ENCODE measurements at regions not wholly inside any gene's neighbourhood (a gene's known extent, or its start where the extent isn't known, plus 50 kb on each side); places are given as distances from the start of the nearest gene placed in this dataset.
"Not testable (repeated sequence)": the region's sequence is repeated elsewhere in the genome, so short reads cannot be mapped to it uniquely, and the experiment has no call there.

DNA sequence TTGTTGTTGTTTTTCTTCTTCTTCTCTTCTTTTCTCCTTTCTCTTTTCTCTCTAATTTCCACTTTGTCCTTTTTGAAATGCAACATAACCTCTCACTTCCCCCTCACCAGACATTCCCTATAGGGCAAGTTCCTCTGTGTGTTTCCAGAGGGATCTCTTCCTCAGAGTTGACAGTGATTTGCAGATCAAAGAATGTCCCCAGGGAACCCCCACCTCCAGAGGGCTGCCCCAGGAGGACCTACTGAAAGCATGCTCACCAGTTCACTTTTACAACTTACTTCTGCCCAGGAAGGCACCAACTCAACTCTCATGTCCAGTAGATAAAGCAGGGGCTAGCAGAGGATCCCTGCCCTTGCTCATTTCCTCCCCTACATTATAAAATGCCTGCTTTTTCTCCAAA is 1648.0 kb downstream of the PCDH9 start:
- DNase-seq (ENCODE audit: low spot score): no peak

DNA sequence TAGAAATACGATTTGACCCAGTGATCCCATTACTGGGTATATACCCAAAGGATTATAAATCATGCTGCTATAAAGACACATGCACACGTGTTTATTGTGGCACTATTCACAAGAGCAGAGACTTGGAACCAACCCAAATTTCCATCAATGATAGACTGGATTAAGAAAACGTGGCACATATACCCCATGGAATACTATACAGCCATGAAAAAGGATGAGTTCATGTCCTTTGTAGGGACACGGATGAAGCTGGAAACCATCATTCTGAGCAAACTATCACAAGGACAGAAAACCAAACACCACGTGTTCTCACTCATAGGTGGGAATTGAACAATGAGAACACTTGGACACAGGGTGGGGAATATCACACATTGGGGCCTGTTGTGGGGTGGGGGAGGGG is 1665.6 kb downstream of the PCDH9 start:
- 73% methylated on average over 5 of the region's 5 CpGs for WGBS
- not testable (repeated sequence) for H3K9ac ChIP-seq (ENCODE audit: low read depth in 1 of 2, low read length in 2 of 2)

More for the DNA sequence above, 1648.0 kb downstream of the PCDH9 start:
- H3K36me3 ChIP-seq (ENCODE audit: control insufficient read depth in 4 of 4, insufficient read depth in 3 of 4, low read depth in 1 of 4, low read length in 3 of 4): no peaks in the 10 kb centered on the region
- no peaks in the 10 kb centered on the region for H3K9me3 ChIP-seq (ENCODE audit: control insufficient read depth in 4 of 4, low read length in 3 of 4)
- no peak overlapping the region for H3K9ac ChIP-seq (ENCODE audit: low read depth in 1 of 2, low read length in 2 of 2)
- H3K4me1 ChIP-seq (ENCODE audit: control insufficient read depth in 4 of 4, insufficient read depth in 4 of 4, low read length in 3 of 4): no peaks in the 10 kb centered on the region
- peaks cover 0 to 3% (median 0%) of the 10 kb centered on the region in 4 donors for H3K27me3 ChIP-seq (ENCODE audit: control insufficient read depth in 4 of 4, insufficient read depth in 4 of 4, low read length in 3 of 4)
- no peak overlapping the region for H3K27ac ChIP-seq (ENCODE audit: low read depth in 1 of 2, low read length in 2 of 2)
- TF ChIP-seq, protein P1, sequence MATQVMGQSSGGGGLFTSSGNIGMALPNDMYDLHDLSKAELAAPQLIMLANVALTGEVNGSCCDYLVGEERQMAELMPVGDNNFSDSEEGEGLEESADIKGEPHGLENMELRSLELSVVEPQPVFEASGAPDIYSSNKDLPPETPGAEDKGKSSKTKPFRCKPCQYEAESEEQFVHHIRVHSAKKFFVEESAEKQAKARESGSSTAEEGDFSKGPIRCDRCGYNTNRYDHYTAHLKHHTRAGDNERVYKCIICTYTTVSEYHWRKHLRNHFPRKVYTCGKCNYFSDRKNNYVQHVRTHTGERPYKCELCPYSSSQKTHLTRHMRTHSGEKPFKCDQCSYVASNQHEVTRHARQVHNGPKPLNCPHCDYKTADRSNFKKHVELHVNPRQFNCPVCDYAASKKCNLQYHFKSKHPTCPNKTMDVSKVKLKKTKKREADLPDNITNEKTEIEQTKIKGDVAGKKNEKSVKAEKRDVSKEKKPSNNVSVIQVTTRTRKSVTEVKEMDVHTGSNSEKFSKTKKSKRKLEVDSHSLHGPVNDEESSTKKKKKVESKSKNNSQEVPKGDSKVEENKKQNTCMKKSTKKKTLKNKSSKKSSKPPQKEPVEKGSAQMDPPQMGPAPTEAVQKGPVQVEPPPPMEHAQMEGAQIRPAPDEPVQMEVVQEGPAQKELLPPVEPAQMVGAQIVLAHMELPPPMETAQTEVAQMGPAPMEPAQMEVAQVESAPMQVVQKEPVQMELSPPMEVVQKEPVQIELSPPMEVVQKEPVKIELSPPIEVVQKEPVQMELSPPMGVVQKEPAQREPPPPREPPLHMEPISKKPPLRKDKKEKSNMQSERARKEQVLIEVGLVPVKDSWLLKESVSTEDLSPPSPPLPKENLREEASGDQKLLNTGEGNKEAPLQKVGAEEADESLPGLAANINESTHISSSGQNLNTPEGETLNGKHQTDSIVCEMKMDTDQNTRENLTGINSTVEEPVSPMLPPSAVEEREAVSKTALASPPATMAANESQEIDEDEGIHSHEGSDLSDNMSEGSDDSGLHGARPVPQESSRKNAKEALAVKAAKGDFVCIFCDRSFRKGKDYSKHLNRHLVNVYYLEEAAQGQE (IDR thresholded peaks at IDR 0.05): no peak
- no peak for TF ChIP-seq TAF1 (conservative IDR thresholded peaks at IDR 0.05)
- TF ChIP-seq FOXA1 (IDR thresholded peaks at IDR 0.05): no peak
- no peak for TF ChIP-seq GABPA (IDR thresholded peaks at IDR 0.05 in 1 of 2, conservative IDR thresholded peaks at IDR 0.05 in 1 of 2)
- no peak for TF ChIP-seq HNF4A (conservative IDR thresholded peaks at IDR 0.05)
- no peak for TF ChIP-seq YY1 (IDR thresholded peaks at IDR 0.05)
- no peak for TF ChIP-seq SP1 (IDR thresholded peaks at IDR 0.05)
- TF ChIP-seq NR2F2 (IDR thresholded peaks at IDR 0.05): no peak
- TF ChIP-seq, protein P2, sequence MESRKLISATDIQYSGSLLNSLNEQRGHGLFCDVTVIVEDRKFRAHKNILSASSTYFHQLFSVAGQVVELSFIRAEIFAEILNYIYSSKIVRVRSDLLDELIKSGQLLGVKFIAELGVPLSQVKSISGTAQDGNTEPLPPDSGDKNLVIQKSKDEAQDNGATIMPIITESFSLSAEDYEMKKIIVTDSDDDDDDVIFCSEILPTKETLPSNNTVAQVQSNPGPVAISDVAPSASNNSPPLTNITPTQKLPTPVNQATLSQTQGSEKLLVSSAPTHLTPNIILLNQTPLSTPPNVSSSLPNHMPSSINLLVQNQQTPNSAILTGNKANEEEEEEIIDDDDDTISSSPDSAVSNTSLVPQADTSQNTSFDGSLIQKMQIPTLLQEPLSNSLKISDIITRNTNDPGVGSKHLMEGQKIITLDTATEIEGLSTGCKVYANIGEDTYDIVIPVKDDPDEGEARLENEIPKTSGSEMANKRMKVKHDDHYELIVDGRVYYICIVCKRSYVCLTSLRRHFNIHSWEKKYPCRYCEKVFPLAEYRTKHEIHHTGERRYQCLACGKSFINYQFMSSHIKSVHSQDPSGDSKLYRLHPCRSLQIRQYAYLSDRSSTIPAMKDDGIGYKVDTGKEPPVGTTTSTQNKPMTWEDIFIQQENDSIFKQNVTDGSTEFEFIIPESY (IDR thresholded peaks at IDR 0.05): no peak
- TF ChIP-seq FOXA2 (IDR thresholded peaks at IDR 0.05): no peak
- TF ChIP-seq, protein P3, sequence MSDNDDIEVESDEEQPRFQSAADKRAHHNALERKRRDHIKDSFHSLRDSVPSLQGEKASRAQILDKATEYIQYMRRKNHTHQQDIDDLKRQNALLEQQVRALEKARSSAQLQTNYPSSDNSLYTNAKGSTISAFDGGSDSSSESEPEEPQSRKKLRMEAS (IDR thresholded peaks at IDR 0.05): no peak
- TF ChIP-seq RXRA (IDR thresholded peaks at IDR 0.05): no peak
- TF ChIP-seq JUND (IDR thresholded peaks at IDR 0.05): no peak
- no peak for TF ChIP-seq HNF4G (IDR thresholded peaks at IDR 0.05)
- no peak for TF ChIP-seq RAD21 (IDR thresholded peaks at IDR 0.05)
- no peak overlapping the region for H3K4me3 ChIP-seq (ENCODE audit: low read depth in 1 of 3, low read length in 3 of 3)

DNA sequence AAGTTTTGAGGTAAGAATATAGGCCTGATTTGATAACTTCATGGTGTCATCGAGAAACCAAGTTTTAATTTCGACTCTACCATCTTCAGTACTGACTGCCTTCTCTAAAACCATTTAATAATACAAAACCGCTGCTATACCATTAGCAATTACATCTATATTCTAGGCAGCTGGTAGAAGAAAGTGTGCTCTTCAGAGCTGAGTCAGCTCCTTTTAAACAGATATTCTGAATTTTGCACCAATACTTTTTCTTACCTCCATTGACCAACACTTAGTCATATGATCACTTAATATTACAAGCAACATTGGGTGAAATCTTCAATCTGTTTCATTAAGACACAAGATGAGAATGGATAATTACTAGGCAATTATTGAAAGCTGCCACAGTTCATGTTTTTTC is 1667.8 kb downstream of the PCDH9 start:
- H3K4me3 ChIP-seq (ENCODE audit: low read depth in 1 of 3, low read length in 3 of 3): no peak overlapping the region
- H3K9me3 ChIP-seq (ENCODE audit: control insufficient read depth in 4 of 4, low read length in 3 of 4): no peaks in the 10 kb centered on the region
- 80% methylated on average over 3 of the region's 3 CpGs for WGBS
- no peaks in the 10 kb centered on the region for H3K27me3 ChIP-seq (ENCODE audit: control insufficient read depth in 4 of 4, insufficient read depth in 4 of 4, low read length in 3 of 4)
- H3K4me1 ChIP-seq (ENCODE audit: control insufficient read depth in 4 of 4, insufficient read depth in 4 of 4, low read length in 3 of 4): no peaks in the 10 kb centered on the region
- no peak for DNase-seq (ENCODE audit: low spot score)
- no peaks in the 10 kb centered on the region for H3K36me3 ChIP-seq (ENCODE audit: control insufficient read depth in 4 of 4, insufficient read depth in 3 of 4, low read depth in 1 of 4, low read length in 3 of 4)
- H3K27ac ChIP-seq (ENCODE audit: low read depth in 1 of 2, low read length in 2 of 2): no peak overlapping the region
- H3K9ac ChIP-seq (ENCODE audit: low read depth in 1 of 2, low read length in 2 of 2): no peak overlapping the region
- TF ChIP-seq, protein P4, sequence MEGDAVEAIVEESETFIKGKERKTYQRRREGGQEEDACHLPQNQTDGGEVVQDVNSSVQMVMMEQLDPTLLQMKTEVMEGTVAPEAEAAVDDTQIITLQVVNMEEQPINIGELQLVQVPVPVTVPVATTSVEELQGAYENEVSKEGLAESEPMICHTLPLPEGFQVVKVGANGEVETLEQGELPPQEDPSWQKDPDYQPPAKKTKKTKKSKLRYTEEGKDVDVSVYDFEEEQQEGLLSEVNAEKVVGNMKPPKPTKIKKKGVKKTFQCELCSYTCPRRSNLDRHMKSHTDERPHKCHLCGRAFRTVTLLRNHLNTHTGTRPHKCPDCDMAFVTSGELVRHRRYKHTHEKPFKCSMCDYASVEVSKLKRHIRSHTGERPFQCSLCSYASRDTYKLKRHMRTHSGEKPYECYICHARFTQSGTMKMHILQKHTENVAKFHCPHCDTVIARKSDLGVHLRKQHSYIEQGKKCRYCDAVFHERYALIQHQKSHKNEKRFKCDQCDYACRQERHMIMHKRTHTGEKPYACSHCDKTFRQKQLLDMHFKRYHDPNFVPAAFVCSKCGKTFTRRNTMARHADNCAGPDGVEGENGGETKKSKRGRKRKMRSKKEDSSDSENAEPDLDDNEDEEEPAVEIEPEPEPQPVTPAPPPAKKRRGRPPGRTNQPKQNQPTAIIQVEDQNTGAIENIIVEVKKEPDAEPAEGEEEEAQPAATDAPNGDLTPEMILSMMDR (IDR thresholded peaks at IDR 0.05; ENCODE audit: low read depth, low read length, missing input control): no peak
- TF ChIP-seq RXRA (IDR thresholded peaks at IDR 0.05) (no peak), JUND (IDR thresholded peaks at IDR 0.05) (no peak), TAF1 (conservative IDR thresholded peaks at IDR 0.05) (no peak), EGR1 (IDR thresholded peaks at IDR 0.05; ENCODE audit: low read depth in 2 of 2) (no peak), FOXA2 (IDR thresholded peaks at IDR 0.05) (no peak), RAD21 (IDR thresholded peaks at IDR 0.05) (no peak), HNF4A (conservative IDR thresholded peaks at IDR 0.05) (no peak), SP1 (IDR thresholded peaks at IDR 0.05) (no peak), NR2F2 (IDR thresholded peaks at IDR 0.05) (no peak)
- TF ChIP-seq, protein P2 (IDR thresholded peaks at IDR 0.05): no peak

More for the DNA sequence above, 1665.6 kb downstream of the PCDH9 start:
- H3K4me3 ChIP-seq (ENCODE audit: low read depth in 1 of 3, low read length in 3 of 3); H3K36me3 ChIP-seq (ENCODE audit: control insufficient read depth in 4 of 4, insufficient read depth in 3 of 4, low read depth in 1 of 4, low read length in 3 of 4); H3K27me3 ChIP-seq (ENCODE audit: control insufficient read depth in 4 of 4, insufficient read depth in 4 of 4, low read length in 3 of 4); H3K9me3 ChIP-seq (ENCODE audit: control insufficient read depth in 4 of 4, low read length in 3 of 4); H3K27ac ChIP-seq (ENCODE audit: low read depth in 1 of 2, low read length in 2 of 2); H3K4me1 ChIP-seq (ENCODE audit: control insufficient read depth in 4 of 4, insufficient read depth in 4 of 4, low read length in 3 of 4); DNase-seq (ENCODE audit: low spot score): not testable (repeated sequence)

All from liver (tissue), 8 donors.